Brain microvascular endothelial cell (primary cell): ENCODE measurements at regions not wholly inside any gene's neighbourhood (a gene's known extent, or its start where the extent isn't known, plus 50 kb on each side); places are given as distances from the start of the nearest gene placed in this dataset.

Experiments
- DNase-seq: peaks from one replicate; pipeline ENCODE4 v3.0.0-alpha.2; 2020
- H3K27ac ChIP-seq: fragments of 250-450 bp; sonication (Bioruptor Pico); 2 replicates; pipeline ENCODE4 v1.5.1; 2020; ENCODE audit warnings: mild to moderate bottlenecking, moderate library complexity
- H3K27me3 ChIP-seq: fragments of 250-450 bp; sonication (Bioruptor Pico); replicated peaks from 2 replicates; pipeline ENCODE4 v1.5.1; 2020; ENCODE audit warnings: mild to moderate bottlenecking
- H3K36me3 ChIP-seq: fragments of 250-450 bp; sonication (Bioruptor Pico); replicated peaks from 2 replicates; pipeline ENCODE4 v1.5.1; 2020; ENCODE audit warnings: mild to moderate bottlenecking
- H3K4me3 ChIP-seq: 2 replicates; pipeline ENCODE4 v1.5.1; 2011; ENCODE audit warnings: low read depth, mild to moderate bottlenecking, control low read depth, low read length, moderate library complexity
- CTCF ChIP-seq: IDR thresholded peaks from 2 replicates; pipeline ENCODE4 v1.5.1; 2011; ENCODE audit warnings: low read depth, mild to moderate bottlenecking, moderate library complexity, low read length, control low read depth, inconsistent platforms; ENCODE audit errors: missing control alignments
- in situ Hi-C: cut with HindIII; loops from 2 replicates; pipeline ENCODE4 v1.10.0; 2017; ENCODE audit warnings: low sequenced_read_pairs, low pct_ligation_motif_present

DNA sequence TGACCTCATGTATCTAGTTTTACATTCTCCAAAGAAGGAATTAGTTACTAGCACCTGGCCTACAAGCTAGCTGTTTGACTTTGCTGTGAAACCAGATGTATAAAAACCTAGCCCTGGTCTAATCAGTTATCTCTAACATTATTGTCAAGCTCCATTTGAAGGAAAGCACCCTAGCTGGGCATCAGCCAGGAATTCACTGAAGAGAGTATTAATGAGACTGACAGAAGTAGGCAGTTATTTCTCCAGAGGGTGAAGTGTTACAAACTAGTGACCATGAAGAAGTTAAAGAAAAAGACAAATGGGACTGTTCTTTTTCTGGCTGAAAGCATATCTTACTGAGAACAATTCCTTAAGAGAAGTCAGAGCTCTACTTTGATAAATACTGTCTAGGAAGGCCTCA, 2529.3 kb upstream of the PCDH20 start:
- TF ChIP-seq CTCF = no peak
- DNase-seq = no peak
- H3K36me3 ChIP-seq = no peaks in the 10 kb centered on the region
- H3K4me3 ChIP-seq = no peak overlapping the region
- in situ Hi-C loops = no loop called here
- H3K27me3 ChIP-seq = no peaks in the 10 kb centered on the region
- H3K27ac ChIP-seq = no peak overlapping the region

DNA sequence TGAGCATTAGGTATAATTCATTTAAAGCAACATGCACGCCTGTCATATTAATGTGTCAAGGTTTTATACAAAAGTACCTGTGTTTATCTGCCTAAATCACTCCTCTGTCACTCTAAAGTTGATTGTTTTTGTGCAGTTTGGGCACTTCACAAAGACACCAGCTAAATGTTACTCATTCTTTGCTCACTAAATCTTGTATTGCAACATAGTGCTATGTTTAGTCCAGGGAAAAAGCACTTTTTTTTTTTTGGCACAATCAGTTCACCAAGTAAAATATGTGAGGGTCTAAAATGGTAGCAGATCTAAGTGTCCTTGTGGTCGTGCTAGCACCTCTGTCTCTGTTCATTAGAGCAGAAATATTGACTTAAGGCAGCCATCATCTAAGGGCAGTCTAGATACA, 2526.7 kb upstream of the PCDH20 start:
- in situ Hi-C loops = no loop called here
- no peak for DNase-seq

GRCh38 chr13:63938851-63939250, 2523.2 kb upstream of the PCDH20 start:
- TF ChIP-seq CTCF = no peak
- Histone ChIP-seq H3K27me3 (no peaks in the 10 kb centered on the region), H3K36me3 (no peaks in the 10 kb centered on the region), H3K27ac (no peak overlapping the region), H3K4me3 (no peak overlapping the region)
- peak; percentile 21 for DNase-seq
- in situ Hi-C loops = no loop called here

More for the DNA sequence above, 2526.7 kb upstream of the PCDH20 start:
- no peak overlapping the region for H3K4me3 ChIP-seq
- H3K36me3 ChIP-seq = no peaks in the 10 kb centered on the region
- no peaks in the 10 kb centered on the region for H3K27me3 ChIP-seq
- no peak for TF ChIP-seq CTCF
- H3K27ac ChIP-seq = no peak overlapping the region

- Histone ChIP-seq H3K27ac (no peak overlapping the region), H3K4me3 (no peak overlapping the region), H3K27me3 (no peaks in the 10 kb centered on the region), H3K36me3 (no peaks in the 10 kb centered on the region)
- TF ChIP-seq CTCF = no peak
- peak; percentile 2 for DNase-seq
- in situ Hi-C loops = no loop called here
Observed at GRCh38 chr13:63910511-63910910, 2494.9 kb upstream of the PCDH20 start.

- DNase-seq = no peak
- Histone ChIP-seq H3K27ac (no peak overlapping the region), H3K36me3 (no peaks in the 10 kb centered on the region), H3K27me3 (no peaks in the 10 kb centered on the region), H3K4me3 (no peak overlapping the region)
- TF ChIP-seq CTCF = no peak
- in situ Hi-C loops = no loop called here
Observed at GRCh38 chr13:63909726-63910375, 2494.2 kb upstream of the PCDH20 start.

DNA sequence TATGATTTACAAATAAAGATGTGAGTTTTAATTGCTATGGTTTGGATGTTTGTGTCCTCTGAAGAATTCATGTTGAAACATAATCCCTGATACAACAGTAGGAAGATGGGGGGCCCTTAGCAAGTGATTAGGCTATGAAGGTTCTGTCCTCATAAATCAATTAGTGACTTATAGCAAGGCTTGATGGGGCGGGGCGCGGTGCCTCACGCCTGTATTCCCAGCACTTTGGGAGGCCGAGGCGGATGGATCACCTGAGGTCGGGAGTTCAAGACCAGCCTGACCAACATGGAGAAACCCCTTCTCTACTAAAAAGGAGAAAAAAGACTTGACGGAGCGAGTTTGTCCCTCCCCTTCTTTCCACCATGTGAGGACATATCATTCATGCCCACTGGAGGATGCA, 2486.5 kb upstream of the PCDH20 start:
- Histone ChIP-seq H3K4me3 (no peak overlapping the region), H3K27ac (no peak overlapping the region), H3K27me3 (no peaks in the 10 kb centered on the region), H3K36me3 (no peaks in the 10 kb centered on the region)
- TF ChIP-seq CTCF = no peak
- in situ Hi-C loops = no loop called here
- DNase-seq = no peak
